HAP-1 (cell line): ENCODE measurements at regions not wholly inside any gene's neighbourhood (a gene's known extent, or its start where the extent isn't known, plus 50 kb on each side); places are given as distances from the start of the nearest gene placed in this dataset.

Experiments
- DNase-seq, 2 experiments: peaks; one replicate each; pipeline ENCODE4 v3.0.0-alpha.2; 2016 to 2020; ENCODE audit warnings: low spot score in 2 of 2
- H3K27me3 ChIP-seq: fragments of 250-450 bp; sonication (Bioruptor Pico); 2 replicates; pipeline ENCODE4 v1.5.1; 2020; ENCODE audit warnings: low read depth, mild to moderate bottlenecking, moderate library complexity
- H3K36me3 ChIP-seq: fragments of 250-450 bp; sonication (Bioruptor Pico); replicated peaks from 2 replicates; pipeline ENCODE4 v1.5.1; 2020; ENCODE audit warnings: mild to moderate bottlenecking
- H3K4me1 ChIP-seq: fragments of 250-450 bp; sonication (Bioruptor Pico); 2 replicates; pipeline ENCODE4 v1.5.1; 2020; ENCODE audit warnings: mild to moderate bottlenecking
- H3K4me3 ChIP-seq: fragments of 250-450 bp; sonication (Bioruptor Pico); 2 replicates; pipeline ENCODE4 v1.5.1; 2020; ENCODE audit warnings: mild to moderate bottlenecking, moderate library complexity
- H3K9me3 ChIP-seq: fragments of 250-450 bp; sonication (Bioruptor Pico); 2 replicates; pipeline ENCODE4 v1.5.1; 2020; ENCODE audit warnings: mild to moderate bottlenecking, moderate library complexity
- in situ Hi-C: fragments of 300-500 bp; cut with MboI; formaldehyde crosslinking; loops from 3 replicates; pipeline ENCODE4 v1.14.3; 2020; ENCODE audit warnings: low sequenced_read_pairs, inconsistent platforms, mixed read lengths

- H3K36me3 ChIP-seq = no peaks in the 10 kb centered on the region
- no peak for DNase-seq
- in situ Hi-C loops = no loop called here
- H3K9me3 ChIP-seq = peaks cover 5% of the 10 kb centered on the region
- H3K27me3 ChIP-seq = no peaks in the 10 kb centered on the region; the same call in 1 of the 2 replicates
- no peak overlapping the region for H3K4me3 ChIP-seq
- peaks cover 9% of the 10 kb centered on the region; the same call in 1 of the 2 replicates for H3K4me1 ChIP-seq
Measured at GRCh38 chr6:110529907-110530306, 53.5 kb upstream of the SLC22A16 start.

DNA sequence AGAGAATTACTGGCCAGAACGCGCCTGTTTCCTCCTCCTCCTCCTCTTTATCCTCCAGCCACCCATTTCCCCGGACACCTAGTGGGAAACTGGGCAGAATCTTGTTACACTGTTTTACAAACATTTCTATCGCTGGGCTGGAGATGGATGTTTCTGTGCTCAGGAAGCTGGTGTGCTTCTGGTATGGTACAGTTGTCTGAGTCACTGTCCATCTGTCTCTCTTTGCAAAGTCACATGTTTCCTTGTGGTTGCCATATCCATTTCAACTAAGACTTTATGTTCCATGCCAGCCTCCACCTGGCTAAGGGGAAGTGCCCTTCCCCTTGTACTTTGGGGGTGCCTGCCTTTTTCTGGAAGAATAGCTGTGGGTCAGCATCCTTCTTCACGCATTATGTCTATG lies 52.9 kb upstream of the SLC22A16 start:
- Histone ChIP-seq H3K4me1 (peaks cover 9% of the 10 kb centered on the region; the same call in 1 of the 2 replicates), H3K9me3 (no peaks in the 10 kb centered on the region), H3K4me3 (no peak overlapping the region), H3K36me3 (no peaks in the 10 kb centered on the region), H3K27me3 (no peaks in the 10 kb centered on the region; the same call in 1 of the 2 replicates)
- DNase-seq = no peak
- in situ Hi-C loops = no loop called here

- Histone ChIP-seq H3K4me1 (peaks cover 9% of the 10 kb centered on the region; the same call in 1 of the 2 replicates), H3K27me3 (no peaks in the 10 kb centered on the region; the same call in 1 of the 2 replicates), H3K4me3 (no peak overlapping the region), H3K9me3 (no peaks in the 10 kb centered on the region), H3K36me3 (no peaks in the 10 kb centered on the region)
- DNase-seq = peak; percentile 4 to 41
- in situ Hi-C loops = no loop called here
Measured at GRCh38 chr6:110528930-110529325, 52.5 kb upstream of the SLC22A16 start.

- Histone ChIP-seq H3K4me1 (peaks cover 9% of the 10 kb centered on the region; the same call in 1 of the 2 replicates), H3K27me3 (no peaks in the 10 kb centered on the region; the same call in 1 of the 2 replicates), H3K36me3 (no peaks in the 10 kb centered on the region), H3K4me3 (no peak overlapping the region), H3K9me3 (no peaks in the 10 kb centered on the region)
- in situ Hi-C loops = no loop called here
- DNase-seq = peak; percentile 69 to 71
Measured at GRCh38 chr6:110528101-110528929, 51.9 kb upstream of the SLC22A16 start.

DNA sequence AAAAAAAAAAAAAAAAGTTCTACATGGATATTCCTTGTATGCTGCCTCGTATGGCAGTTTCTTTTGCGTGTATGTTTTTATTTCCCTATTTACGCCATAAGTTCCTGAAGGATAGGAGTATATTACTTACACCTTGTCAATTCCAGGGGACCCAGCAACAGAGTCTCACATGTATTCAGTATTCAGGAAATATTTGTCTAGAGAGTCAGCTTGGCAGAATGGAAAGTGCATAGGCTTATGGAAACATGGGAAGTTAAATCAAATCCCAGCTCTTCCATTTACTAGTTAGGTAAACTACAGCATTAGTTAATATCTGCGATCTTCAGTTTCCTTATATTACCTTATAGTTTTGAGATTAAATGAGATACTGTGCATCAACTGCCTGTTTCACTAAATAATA lies 51.1 kb upstream of the SLC22A16 start:
- Histone ChIP-seq H3K36me3 (no peaks in the 10 kb centered on the region), H3K9me3 (no peaks in the 10 kb centered on the region), H3K4me1 (peaks cover 4% of the 10 kb centered on the region; the same call in 1 of the 2 replicates), H3K4me3 (no peak overlapping the region), H3K27me3 (no peaks in the 10 kb centered on the region; the same call in 1 of the 2 replicates)
- no peak for DNase-seq
- in situ Hi-C loops = no loop called here

- peaks cover 3% of the 10 kb centered on the region; the same call in 1 of the 2 replicates for H3K4me1 ChIP-seq
- no peaks in the 10 kb centered on the region for H3K9me3 ChIP-seq
- in situ Hi-C loops = no loop called here
- no peaks in the 10 kb centered on the region; the same call in 1 of the 2 replicates for H3K27me3 ChIP-seq
- DNase-seq = no peak
- no peak overlapping the region for H3K4me3 ChIP-seq
- no peaks in the 10 kb centered on the region for H3K36me3 ChIP-seq
Measured at GRCh38 chr6:110526726-110527125, 50.3 kb upstream of the SLC22A16 start.
